IMR-90 (cell line): ENCODE measurements at regions not wholly inside any gene's neighbourhood (a gene's known extent, or its start where the extent isn't known, plus 50 kb on each side); places are given as distances from the start of the nearest gene placed in this dataset.

Experiments used
- ATAC-seq: fragments of 200-7000 bp; cut with Tn5 transposase; 2 replicates; pipeline ENCODE4 v1.9.1; 2020; ENCODE audit warnings: low read depth, mild to moderate bottlenecking, moderate library complexity
- BruUV-seq: library from RNA; stranded (reverse); fragments of 400-500 nt; replicated peaks from 2 replicates; lab custom pipeline; 2021; lab: Mats Ljungman, UMichigan
- CTCF ChIA-PET: fragments of 300-600 bp; formaldehyde crosslinking; extraction: SDS; loops from one replicate; lab custom pipeline; 2021; ENCODE audit warnings: antibody characterized with exemption; lab: Yijun Ruan, JAX
- POLR2A ChIA-PET: fragments of 300-600 bp; sonication (Branson Sonifier 250); formaldehyde crosslinking; loops from one replicate; lab custom pipeline; 2022; ENCODE audit warnings: antibody characterized with exemption; ENCODE audit not compliant: unreplicated experiment; lab: Charles Lee
- DNase-seq: peaks from one replicate; pipeline ENCODE4 v3.0.0; 2013
- H2AFZ ChIP-seq: replicated peaks from 2 replicates; pipeline ENCODE3; 2013; ENCODE audit warnings: low read length, mild to moderate bottlenecking; ENCODE audit not compliant: poor library complexity
- H2AK5ac ChIP-seq: 2 replicates; pipeline ENCODE4 v1.6.1; 2013; ENCODE audit warnings: low read depth, low read length, inconsistent platforms
- H2AK9ac ChIP-seq: replicated peaks from 2 replicates; pipeline ENCODE3; 2013; ENCODE audit warnings: mild to moderate bottlenecking, low read depth, low read length, moderate library complexity; ENCODE audit not compliant: poor library complexity
- H2BK120ac ChIP-seq: 2 replicates; pipeline ENCODE4 v1.6.1; 2013; ENCODE audit warnings: low read depth, low read length, inconsistent platforms
- H2BK15ac ChIP-seq: 3 replicates; pipeline ENCODE4 v1.6.1; 2013; ENCODE audit warnings: low read depth, low read length, inconsistent platforms
- H2BK20ac ChIP-seq: 2 replicates; pipeline ENCODE4 v1.6.1; 2013; ENCODE audit warnings: low read depth, mild to moderate bottlenecking, inconsistent platforms, low read length, moderate library complexity
- H2BK5ac ChIP-seq: 2 replicates; pipeline ENCODE4 v1.6.1; 2013; ENCODE audit warnings: mild to moderate bottlenecking, low read depth, low read length, inconsistent platforms; ENCODE audit not compliant: poor library complexity, severe bottlenecking
- H3K14ac ChIP-seq: replicated peaks from 2 replicates; pipeline ENCODE4 v1.6.1; 2013; ENCODE audit warnings: low read depth, low read length, inconsistent platforms
- H3K18ac ChIP-seq: 2 replicates; pipeline ENCODE4 v1.6.1; 2013; ENCODE audit warnings: low read depth, low read length, control low read depth
- H3K23ac ChIP-seq: 2 replicates; pipeline ENCODE4 v1.6.1; 2013; ENCODE audit warnings: low read depth, low read length, inconsistent platforms
- H3K27ac ChIP-seq: 2 replicates; pipeline ENCODE4 v1.5.1; 2013; ENCODE audit warnings: mild to moderate bottlenecking, control low read depth, low read length; ENCODE audit not compliant: insufficient read depth
- H3K27me3 ChIP-seq: 2 replicates; pipeline ENCODE4 v1.6.1; 2013; ENCODE audit warnings: low read length; ENCODE audit not compliant: control insufficient read depth, insufficient read depth
- H3K36me3 ChIP-seq: 2 replicates; pipeline ENCODE4 v1.6.1; 2013; ENCODE audit warnings: low read length, mixed read lengths; ENCODE audit not compliant: control insufficient read depth, insufficient read depth
- H3K4ac ChIP-seq: 2 replicates; pipeline ENCODE4 v1.6.1; 2013; ENCODE audit warnings: low read depth, low read length, inconsistent platforms
- H3K4me1 ChIP-seq: 2 replicates; pipeline ENCODE4 v1.6.1; 2013; ENCODE audit warnings: low read length, mixed read lengths; ENCODE audit not compliant: control insufficient read depth, insufficient read depth
- H3K4me2 ChIP-seq: 2 replicates; pipeline ENCODE4 v1.6.1; 2013; ENCODE audit warnings: low read depth, mild to moderate bottlenecking, control low read depth, low read length, moderate library complexity
- H3K4me3 ChIP-seq: 2 replicates; pipeline ENCODE4 v1.5.1; 2013; ENCODE audit warnings: low read depth, mild to moderate bottlenecking, control low read depth, low read length, moderate library complexity; ENCODE audit not compliant: insufficient read depth
- H3K56ac ChIP-seq: 2 replicates; pipeline ENCODE4 v1.6.1; 2013; ENCODE audit warnings: low read length, inconsistent platforms; ENCODE audit not compliant: insufficient read depth; ENCODE audit errors: extremely low read depth
- H3K79me1 ChIP-seq, 2 experiments: 2 replicates each; pipeline ENCODE4 v1.6.1; 2013; ENCODE audit warnings: low read length in 2 of 2, inconsistent platforms in 1 of 2, low read depth in 1 of 2
- H3K9ac ChIP-seq: 2 replicates; pipeline ENCODE4 v1.6.1; 2013; ENCODE audit warnings: low read depth, low read length, control low read depth
- H3K9me1 ChIP-seq: 2 replicates; pipeline ENCODE4 v1.6.1; 2013; ENCODE audit warnings: low read length, inconsistent platforms; ENCODE audit not compliant: insufficient read depth
- H3K9me3 ChIP-seq: 2 replicates; pipeline ENCODE4 v1.6.1; 2013; ENCODE audit warnings: low read length; ENCODE audit not compliant: control insufficient read depth, insufficient read depth
- H4K20me1 ChIP-seq: 2 replicates; pipeline ENCODE4 v1.6.1; 2013; ENCODE audit warnings: low read length, inconsistent platforms; ENCODE audit not compliant: insufficient read depth
- H4K5ac ChIP-seq: 2 replicates; pipeline ENCODE4 v1.6.1; 2013; ENCODE audit warnings: mild to moderate bottlenecking, low read depth, low read length, control low read depth
- H4K8ac ChIP-seq, 2 experiments: 2 replicates each; pipeline ENCODE4 v1.6.1; 2013; ENCODE audit warnings: low read depth in 2 of 2, low read length in 2 of 2, control low read depth in 1 of 2, inconsistent platforms in 1 of 2
- H4K91ac ChIP-seq: 2 replicates; pipeline ENCODE4 v1.6.1; 2013; ENCODE audit warnings: low read depth, low read length, inconsistent platforms; ENCODE audit not compliant: insufficient read depth
- CEBPB ChIP-seq: IDR thresholded peaks from 2 replicates; pipeline ENCODE4 v1.6.1; 2012; ENCODE audit warnings: low read depth, low read length, improper control_type of control experiment
- FOS ChIP-seq: fragments of 150-350 bp; IDR thresholded peaks from 2 replicates; pipeline ENCODE4 v1.6.1; 2016; ENCODE audit warnings: low read depth, low read length
- MAFK ChIP-seq: IDR thresholded peaks from 2 replicates; pipeline ENCODE4 v1.6.1; 2012; ENCODE audit warnings: low read depth, low read length, improper control_type of control experiment
- MAZ ChIP-seq: IDR thresholded peaks from 2 replicates; pipeline ENCODE4 v1.6.1; 2012; ENCODE audit warnings: low read depth, mild to moderate bottlenecking, low read length, improper control_type of control experiment, moderate library complexity, borderline replicate concordance
- MXI1 ChIP-seq: IDR thresholded peaks from 2 replicates; pipeline ENCODE4 v1.6.1; 2012; ENCODE audit warnings: low read depth, mild to moderate bottlenecking, low read length, moderate library complexity, borderline replicate concordance
- POLR2A ChIP-seq: IDR thresholded peaks from 2 replicates; pipeline ENCODE4 v1.6.1; 2012; ENCODE audit warnings: mild to moderate bottlenecking, low read depth, low read length
- RAD21 ChIP-seq: IDR thresholded peaks from 2 replicates; pipeline ENCODE4 v1.6.1; 2012; ENCODE audit warnings: low read length, improper control_type of control experiment
- RFX5 ChIP-seq: IDR thresholded peaks from 2 replicates; pipeline ENCODE4 v1.8.0; 2012; ENCODE audit warnings: low read depth, mild to moderate bottlenecking, low read length, moderate library complexity
- SMC3 ChIP-seq: fragments of 150-350 bp; IDR thresholded peaks from 2 replicates; pipeline ENCODE4 v1.6.1; 2016; ENCODE audit warnings: low read depth, mild to moderate bottlenecking, antibody characterized with exemption, low read length, moderate library complexity
- WGBS, 2 experiments: methylation state at CpG; one replicate each; pipeline versions ENCODE4 v1.1.5 to v1.1.7; 2013; ENCODE audit warnings: missing lambda C conversion rate in 2 of 2; ENCODE audit not compliant: insufficient read length in 1 of 2; ENCODE audit errors: extremely low coverage in 2 of 2; 5-methylcytosine and 5-hydroxymethylcytosine counted together
- dilution Hi-C: fragments of 300-500 bp; cut with HindIII; formaldehyde crosslinking; loops from one replicate; pipeline ENCODE4 v1.14.3; 2018; ENCODE audit warnings: low sequenced_read_pairs; ENCODE audit not compliant: unreplicated experiment
- in situ Hi-C: fragments of 300-500 bp; cut with MboI; formaldehyde crosslinking; loops from 3 replicates; pipeline ENCODE4 v1.14.3; 2019; ENCODE audit warnings: low sequenced_read_pairs, inconsistent platforms, mixed read lengths
- intact Hi-C: fragments of 100-400 bp; cut with micrococcal nuclease; formaldehyde crosslinking; loops from 2 replicates; pipeline ENCODE4 v1.10.0; 2022

DNA sequence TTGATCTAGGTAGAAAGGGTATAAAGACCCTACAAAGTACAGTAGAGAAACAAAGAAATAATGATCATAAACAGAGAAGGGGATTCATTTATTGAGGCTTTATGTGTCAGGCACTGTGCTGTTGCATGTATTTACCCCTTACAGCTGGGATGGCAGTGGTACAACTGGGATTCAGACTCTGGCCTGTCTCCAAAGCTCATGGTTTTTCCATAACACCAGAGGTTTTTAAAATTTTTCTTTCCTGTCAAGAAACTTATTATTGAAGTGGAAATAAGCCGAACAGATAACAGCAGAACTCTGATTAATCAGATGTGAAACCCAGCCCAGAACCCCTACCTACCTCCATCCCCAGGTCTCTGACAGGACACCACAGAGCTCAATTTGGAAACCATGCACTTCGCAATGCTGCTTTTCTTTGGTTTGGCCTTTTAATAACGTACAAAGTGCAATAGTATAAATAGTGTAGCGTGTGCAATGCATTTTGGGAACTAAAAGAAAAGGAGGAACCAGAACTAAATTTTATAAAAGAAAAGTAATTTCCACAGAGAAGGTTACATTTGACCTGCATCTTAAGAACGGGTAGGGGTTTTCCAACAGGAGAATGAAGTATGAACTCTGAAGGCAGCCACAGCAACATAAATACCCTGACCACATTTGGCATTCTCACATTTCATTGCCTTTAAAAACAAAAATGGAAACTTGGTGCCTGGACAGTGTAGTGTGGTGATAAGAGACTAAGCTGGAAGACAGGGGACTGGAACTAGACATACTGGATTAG is 92.0 kb upstream of the S1PR1 start:
- H3K27me3 ChIP-seq = no peaks in the 10 kb centered on the region
- H4K20me1 ChIP-seq = no peaks in the 10 kb centered on the region
- ChIA-PET CTCF (interaction anchor here (1.1 kb wide), 1 partner anchor 144 kb away, joined by 3 read pairs; no protein-coding TSS in a partner anchor), POLR2A (no interaction called here)
- no peaks in the 10 kb centered on the region for H3K9me1 ChIP-seq
- no peak overlapping the region for H2BK15ac ChIP-seq
- no TSS peak for BruUV-seq
- H3K23ac ChIP-seq = no peak overlapping the region
- H3K4me2 ChIP-seq = no peak overlapping the region
- H3K9ac ChIP-seq = no peak overlapping the region
- H3K27ac ChIP-seq = no peak overlapping the region
- H3K9me3 ChIP-seq = no peaks in the 10 kb centered on the region
- no peak overlapping the region for H3K18ac ChIP-seq
- DNase-seq = peak; percentile 10
- H3K14ac ChIP-seq = no peak overlapping the region
- H3K56ac ChIP-seq = no peak overlapping the region
- no peak overlapping the region for H3K4ac ChIP-seq
- no peak overlapping the region for H2AK5ac ChIP-seq
- H3K36me3 ChIP-seq = no peaks in the 10 kb centered on the region
- H3K79me1 ChIP-seq = no peaks in the 10 kb centered on the region
- intact Hi-C loops (no loop called here), in situ Hi-C loops (no loop called here), dilution Hi-C loops (no loop called here)
- no peak overlapping the region for H3K4me3 ChIP-seq
- H4K8ac ChIP-seq = no peak overlapping the region
- H2AFZ ChIP-seq = no peak overlapping the region
- peaks cover 3% of the 10 kb centered on the region for H3K4me1 ChIP-seq
- ATAC-seq = no peak
- no peak overlapping the region for H4K5ac ChIP-seq
- no peak overlapping the region for H2BK20ac ChIP-seq
- WGBS, 2 experiments = 92% methylated on average over 2 of the region's 5 CpGs; no CpG with 5 or more reads in 1 of the 2 experiments
- no peak overlapping the region for H2BK120ac ChIP-seq
- no peak overlapping the region for H4K91ac ChIP-seq
- no peak overlapping the region for H2BK5ac ChIP-seq
- TF ChIP-seq RFX5 (no peak), POLR2A (no peak), SMC3 (no peak), RAD21 (no peak), FOS (no peak), MAZ (no peak), MAFK (no peak), MXI1 (no peak), CEBPB (no peak)
- no peak overlapping the region for H2AK9ac ChIP-seq
